ENCODE measurements at regions not wholly inside any gene's neighbourhood (a gene's known extent, or its start where the extent isn't known, plus 50 kb on each side); places are given as distances from the start of the nearest gene placed in this dataset.

GRCh38 chr2:200131307-200131706, 175.2 kb upstream of the SPATS2L start:
- Histone ChIP-seq H3K36me3 (ENCODE audit: control insufficient read depth, insufficient read depth, low read length) (no peaks in the 10 kb centered on the region), H3K27ac (ENCODE audit: low read length) (no peak overlapping the region), H3K4me3 (ENCODE audit: low read length) (no peak overlapping the region), H3K9me3 (replicated peaks; ENCODE audit: control insufficient read depth, low read depth, low read length) (peaks cover 3% of the 10 kb centered on the region), H3K4me1 (ENCODE audit: control insufficient read depth, insufficient read depth, low read length) (peaks cover 7% of the 10 kb centered on the region), H3K27me3 (ENCODE audit: control insufficient read depth, insufficient read depth, low read length) (no peaks in the 10 kb centered on the region)
- no peak for DNase-seq
- WGBS (ENCODE audit: insufficient coverage): no CpG with 5 or more reads among the region's 3 CpGs

DNA sequence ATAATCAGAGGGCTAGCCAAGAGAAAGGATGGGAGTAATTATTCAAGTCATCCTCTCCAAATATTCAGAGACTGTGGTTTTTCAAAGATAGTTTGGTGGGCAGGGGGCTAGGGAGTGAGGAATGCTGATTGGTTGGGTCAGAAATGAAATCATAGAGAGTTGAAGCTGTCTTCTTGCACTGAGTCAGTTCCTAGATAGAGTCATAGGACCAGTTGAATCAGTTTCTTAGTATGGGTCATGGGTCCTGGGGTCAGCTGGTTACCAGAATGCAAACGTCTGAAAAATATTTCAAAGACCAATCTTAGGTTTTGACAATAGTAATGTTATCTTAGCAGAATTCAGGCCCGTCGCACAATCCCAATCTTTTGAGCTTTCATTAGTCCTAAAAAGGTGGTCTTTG, 171.4 kb upstream of the SPATS2L start:
- WGBS (ENCODE audit: insufficient coverage): 93% methylated on average over 2 of the region's 3 CpGs
- peaks cover 5% of the 10 kb centered on the region for H3K4me1 ChIP-seq (ENCODE audit: control insufficient read depth, insufficient read depth, low read length)
- no peaks in the 10 kb centered on the region for H3K36me3 ChIP-seq (ENCODE audit: control insufficient read depth, insufficient read depth, low read length)
- no peak overlapping the region for H3K27ac ChIP-seq (ENCODE audit: low read length)
- DNase-seq: no peak
- no peaks in the 10 kb centered on the region for H3K27me3 ChIP-seq (ENCODE audit: control insufficient read depth, insufficient read depth, low read length)
- H3K9me3 ChIP-seq (replicated peaks; ENCODE audit: control insufficient read depth, low read depth, low read length): peaks cover 3% of the 10 kb centered on the region
- H3K4me3 ChIP-seq (ENCODE audit: low read length): no peak overlapping the region

DNA sequence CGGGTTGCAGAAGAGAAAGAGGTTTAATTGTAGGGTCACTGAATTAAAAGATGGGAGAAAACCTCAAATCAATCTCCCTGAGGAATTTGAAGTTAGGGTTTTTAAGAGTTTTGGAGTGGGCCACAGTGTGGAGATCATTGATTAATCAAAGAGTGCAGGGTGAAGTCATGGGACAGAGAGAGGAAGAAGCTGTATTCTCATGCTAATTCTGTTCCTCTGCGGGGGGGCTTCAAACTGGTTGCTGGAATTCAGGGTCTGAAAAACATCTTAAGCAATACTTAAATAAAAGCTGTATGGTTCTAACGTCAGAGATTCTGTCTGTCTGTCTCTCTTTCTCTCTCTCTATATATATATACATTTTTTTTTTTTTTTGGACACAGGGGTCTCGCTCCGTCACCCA, 169.8 kb upstream of the SPATS2L start:
- H3K4me1 ChIP-seq (ENCODE audit: control insufficient read depth, insufficient read depth, low read length): peaks cover 5% of the 10 kb centered on the region
- no peaks in the 10 kb centered on the region for H3K27me3 ChIP-seq (ENCODE audit: control insufficient read depth, insufficient read depth, low read length)
- WGBS (ENCODE audit: insufficient coverage): no CpG with 5 or more reads among the region's 5 CpGs
- H3K36me3 ChIP-seq (ENCODE audit: control insufficient read depth, insufficient read depth, low read length): no peaks in the 10 kb centered on the region
- no peak for DNase-seq
- no peak overlapping the region for H3K27ac ChIP-seq (ENCODE audit: low read length)
- no peak overlapping the region for H3K4me3 ChIP-seq (ENCODE audit: low read length)
- peaks cover 3% of the 10 kb centered on the region for H3K9me3 ChIP-seq (replicated peaks; ENCODE audit: control insufficient read depth, low read depth, low read length)

DNA sequence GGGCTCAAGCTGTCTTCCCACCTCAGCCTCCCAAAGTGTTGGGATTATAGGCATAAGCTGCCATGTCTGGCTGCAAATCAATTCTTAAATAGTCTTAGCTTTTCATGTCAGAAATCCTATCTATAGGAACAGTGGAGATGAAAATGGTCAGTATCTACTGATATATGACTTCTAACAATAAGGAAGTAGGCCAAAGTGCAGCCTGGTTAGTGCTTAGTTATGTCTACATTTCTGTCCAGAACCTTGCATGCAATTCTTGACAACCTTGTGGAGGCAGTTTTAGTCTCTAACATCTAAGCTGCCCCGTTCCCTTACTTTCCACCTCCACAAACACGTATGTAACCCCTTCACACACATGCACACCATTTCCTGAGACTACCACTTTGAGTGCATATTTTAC, 169.2 kb upstream of the SPATS2L start:
- WGBS (ENCODE audit: insufficient coverage): 74% methylated on average over 2 of the region's 2 CpGs

DNA sequence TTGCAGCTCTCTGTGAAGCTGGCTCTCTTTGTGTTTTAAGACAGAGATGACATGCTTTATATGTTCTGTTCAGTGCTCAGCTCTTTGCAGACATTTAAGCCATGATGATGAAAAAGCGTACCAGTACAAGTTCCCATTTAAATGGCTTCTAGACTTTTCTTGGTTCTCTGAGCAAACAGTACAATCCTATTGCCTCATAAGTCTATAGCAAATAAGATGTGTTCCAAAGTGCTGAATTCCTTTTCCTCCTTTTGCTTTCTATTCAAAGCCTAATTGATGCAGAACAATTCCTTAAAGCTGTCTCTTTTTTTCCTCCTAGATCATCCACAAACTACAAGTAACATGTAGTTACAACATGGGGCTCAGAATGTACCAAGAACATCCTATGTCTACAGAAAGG, 168.8 kb upstream of the SPATS2L start:
- no peak for DNase-seq
- H3K36me3 ChIP-seq (ENCODE audit: control insufficient read depth, insufficient read depth, low read length): no peaks in the 10 kb centered on the region
- no peaks in the 10 kb centered on the region for H3K27me3 ChIP-seq (ENCODE audit: control insufficient read depth, insufficient read depth, low read length)
- peak overlapping the region; percentile 81 for H3K27ac ChIP-seq (ENCODE audit: low read length)
- WGBS (ENCODE audit: insufficient coverage): no CpG with 5 or more reads among the region's 1 CpG
- H3K9me3 ChIP-seq (replicated peaks; ENCODE audit: control insufficient read depth, low read depth, low read length): peaks cover 3% of the 10 kb centered on the region
- H3K4me3 ChIP-seq (ENCODE audit: low read length): no peak overlapping the region
- peaks cover 5% of the 10 kb centered on the region for H3K4me1 ChIP-seq (ENCODE audit: control insufficient read depth, insufficient read depth, low read length)

More for the DNA sequence above, 169.2 kb upstream of the SPATS2L start:
- peaks cover 3% of the 10 kb centered on the region for H3K9me3 ChIP-seq (replicated peaks; ENCODE audit: control insufficient read depth, low read depth, low read length)
- H3K4me1 ChIP-seq (ENCODE audit: control insufficient read depth, insufficient read depth, low read length): peaks cover 5% of the 10 kb centered on the region
- H3K27ac ChIP-seq (ENCODE audit: low read length): peak overlapping the region; percentile 81
- H3K36me3 ChIP-seq (ENCODE audit: control insufficient read depth, insufficient read depth, low read length): no peaks in the 10 kb centered on the region
- H3K27me3 ChIP-seq (ENCODE audit: control insufficient read depth, insufficient read depth, low read length): no peaks in the 10 kb centered on the region
- DNase-seq: no peak
- H3K4me3 ChIP-seq (ENCODE audit: low read length): no peak overlapping the region

DNA sequence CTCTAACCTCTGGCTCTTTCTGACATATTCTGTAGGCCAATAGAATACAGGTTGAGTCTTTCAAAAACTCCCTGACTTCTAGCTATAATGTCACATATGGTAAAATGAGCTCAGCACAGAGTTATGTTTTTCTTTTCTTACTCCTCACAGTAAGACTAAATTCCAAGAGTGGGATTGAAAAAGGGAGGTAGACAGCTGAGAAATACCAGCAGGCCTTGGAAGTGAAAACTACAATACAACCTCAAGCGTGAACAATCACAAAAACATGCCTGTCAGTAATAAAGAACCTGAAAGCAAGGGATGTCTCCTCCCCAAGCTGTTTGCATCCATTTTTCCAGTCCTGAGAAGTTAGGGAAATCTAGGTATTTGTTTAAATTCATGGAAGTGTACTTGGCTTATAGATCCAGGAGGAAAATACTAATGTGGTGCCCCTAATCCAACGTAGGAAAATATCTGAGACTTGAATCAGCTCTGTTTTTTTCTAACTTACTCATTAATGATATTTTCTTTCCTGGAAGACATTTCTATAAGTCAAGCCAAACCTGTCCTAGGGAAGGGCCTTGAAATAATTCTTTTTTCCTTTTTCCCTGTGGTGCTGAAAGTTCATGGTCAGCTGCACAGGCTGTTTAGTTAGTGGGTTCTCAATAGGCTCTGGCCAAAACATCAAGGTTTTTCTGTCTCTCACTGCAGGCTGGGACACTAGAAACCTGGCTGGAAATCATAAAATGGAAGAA, 167.9 kb upstream of the SPATS2L start:
- no peak overlapping the region for H3K4me3 ChIP-seq (ENCODE audit: low read length)
- peak; percentile 94 for DNase-seq

GRCh38 chr2:200144571-200144970, 161.9 kb upstream of the SPATS2L start:
- DNase-seq: no peak
- Histone ChIP-seq H3K27ac (ENCODE audit: low read length) (no peak overlapping the region), H3K9me3 (replicated peaks; ENCODE audit: control insufficient read depth, low read depth, low read length) (peaks cover 8% of the 10 kb centered on the region), H3K4me3 (ENCODE audit: low read length) (no peak overlapping the region), H3K4me1 (ENCODE audit: control insufficient read depth, insufficient read depth, low read length) (peaks cover 13% of the 10 kb centered on the region), H3K36me3 (ENCODE audit: control insufficient read depth, insufficient read depth, low read length) (no peaks in the 10 kb centered on the region), H3K27me3 (ENCODE audit: control insufficient read depth, insufficient read depth, low read length) (no peaks in the 10 kb centered on the region)
- 100% methylated on average over 2 of the region's 2 CpGs for WGBS (ENCODE audit: insufficient coverage)

More for the DNA sequence above, 167.9 kb upstream of the SPATS2L start:
- Histone ChIP-seq H3K9me3 (replicated peaks; ENCODE audit: control insufficient read depth, low read depth, low read length) (peaks cover 3% of the 10 kb centered on the region), H3K36me3 (ENCODE audit: control insufficient read depth, insufficient read depth, low read length) (no peaks in the 10 kb centered on the region), H3K27me3 (ENCODE audit: control insufficient read depth, insufficient read depth, low read length) (no peaks in the 10 kb centered on the region), H3K27ac (ENCODE audit: low read length) (peak overlapping the region; percentile 81), H3K4me1 (ENCODE audit: control insufficient read depth, insufficient read depth, low read length) (peaks cover 5% of the 10 kb centered on the region)
- WGBS (ENCODE audit: insufficient coverage): no CpG with 5 or more reads among the region's 2 CpGs

DNA sequence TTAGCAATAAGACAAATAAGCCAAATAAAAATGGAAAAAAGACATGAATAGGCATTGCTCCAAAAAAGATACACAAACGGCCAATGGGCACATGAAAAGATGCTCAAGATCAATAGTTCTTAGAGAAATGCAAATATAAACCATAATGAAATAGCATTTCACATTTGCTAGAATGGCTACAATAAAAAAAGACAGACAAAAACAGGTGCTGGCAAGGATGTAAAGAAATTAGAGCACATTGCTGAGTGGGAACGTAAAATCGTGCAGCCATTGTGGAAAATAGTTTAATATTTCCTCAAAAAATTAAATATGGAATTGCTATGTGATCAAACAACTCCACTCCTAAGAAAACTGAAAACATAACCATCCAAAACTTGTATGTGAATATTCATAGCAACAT, 160.0 kb upstream of the SPATS2L start:
- H3K36me3 ChIP-seq (ENCODE audit: control insufficient read depth, insufficient read depth, low read length): no peaks in the 10 kb centered on the region
- peaks cover 13% of the 10 kb centered on the region for H3K4me1 ChIP-seq (ENCODE audit: control insufficient read depth, insufficient read depth, low read length)
- peak; percentile 42 for DNase-seq
- peak overlapping the region; percentile 15 for H3K27ac ChIP-seq (ENCODE audit: low read length)
- H3K4me3 ChIP-seq (ENCODE audit: low read length): no peak overlapping the region
- peaks cover 16% of the 10 kb centered on the region for H3K9me3 ChIP-seq (replicated peaks; ENCODE audit: control insufficient read depth, low read depth, low read length)
- no CpG with 5 or more reads among the region's 3 CpGs for whole genome bisulfite sequencing (ENCODE audit: insufficient coverage)
- H3K27me3 ChIP-seq (ENCODE audit: control insufficient read depth, insufficient read depth, low read length): no peaks in the 10 kb centered on the region

DNA sequence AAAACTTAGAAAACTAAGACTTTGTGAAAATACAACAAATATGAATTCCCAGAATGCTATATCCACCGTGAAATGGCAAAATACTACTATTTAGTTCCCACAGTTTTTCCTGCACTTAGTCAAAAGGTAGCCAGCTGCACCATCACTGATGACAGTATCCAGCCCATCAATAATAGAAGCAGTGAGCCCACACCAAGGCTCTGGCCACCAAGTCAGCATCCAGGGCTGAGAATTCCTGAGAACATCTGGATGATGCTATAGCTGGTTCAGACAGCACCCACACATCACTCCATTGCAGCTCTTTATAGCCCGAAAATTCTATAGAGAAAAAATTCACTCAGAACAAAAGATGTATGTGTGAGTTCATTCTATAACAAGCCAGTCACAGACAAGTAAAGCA, 159.1 kb upstream of the SPATS2L start:
- Histone ChIP-seq H3K27ac (ENCODE audit: low read length) (peak overlapping the region; percentile 75), H3K27me3 (ENCODE audit: control insufficient read depth, insufficient read depth, low read length) (no peaks in the 10 kb centered on the region), H3K9me3 (replicated peaks; ENCODE audit: control insufficient read depth, low read depth, low read length) (peaks cover 21% of the 10 kb centered on the region), H3K4me1 (ENCODE audit: control insufficient read depth, insufficient read depth, low read length) (peaks cover 13% of the 10 kb centered on the region), H3K36me3 (ENCODE audit: control insufficient read depth, insufficient read depth, low read length) (no peaks in the 10 kb centered on the region), H3K4me3 (ENCODE audit: low read length) (no peak overlapping the region)
- 80% methylated on average over 1 of the region's 2 CpGs for WGBS (ENCODE audit: insufficient coverage)
- DNase-seq: no peak

- Histone ChIP-seq H3K9me3 (replicated peaks; ENCODE audit: control insufficient read depth, low read depth, low read length) (peaks cover 21% of the 10 kb centered on the region), H3K27me3 (ENCODE audit: control insufficient read depth, insufficient read depth, low read length) (no peaks in the 10 kb centered on the region), H3K4me3 (ENCODE audit: low read length) (no peak overlapping the region), H3K36me3 (ENCODE audit: control insufficient read depth, insufficient read depth, low read length) (no peaks in the 10 kb centered on the region), H3K27ac (ENCODE audit: low read length) (peak overlapping the region; percentile 80), H3K4me1 (ENCODE audit: control insufficient read depth, insufficient read depth, low read length) (peaks cover 13% of the 10 kb centered on the region)
- 40% methylated on average over 1 of the region's 2 CpGs for WGBS (ENCODE audit: insufficient coverage)
- DNase-seq: peak; percentile 87
These were observed 158.1 kb upstream of the SPATS2L start for GRCh38 chr2:200148366-200148765.

All from muscle of leg (tissue), 3 donors.